Neural cell (in vitro differentiated cells): ENCODE measurements at regions not wholly inside any gene's neighbourhood (a gene's known extent, or its start where the extent isn't known, plus 50 kb on each side); places are given as distances from the start of the nearest gene placed in this dataset.

ENCODE experiments used
- EZH2 ChIP-seq: fragments of 200-600, 300-800 bp; shearing (Covaris generic), sonication (generic); IDR thresholded peaks from 2 replicates; pipeline ENCODE4 v1.6.1; 2014; ENCODE audit warnings: antibody characterized with exemption, low read length, borderline replicate concordance, mild to moderate bottlenecking; ENCODE audit not compliant: insufficient read depth, poor library complexity, severe bottlenecking
- POLR2AphosphoS5 ChIP-seq: IDR thresholded peaks from 2 replicates; pipeline ENCODE4 v1.6.1; 2012
- RAD21 ChIP-seq: fragments of 450-650 bp; conservative IDR thresholded peaks from 2 replicates; pipeline ENCODE4 v1.6.1; 2014; ENCODE audit warnings: antibody characterized with exemption, mild to moderate bottlenecking, moderate library complexity
- TF ChIP-seq, protein P1 (sequence below): fragments of 450-650 bp; IDR thresholded peaks from 2 replicates; pipeline ENCODE4 v1.5.1; 2014; ENCODE audit warnings: antibody characterized with exemption, mild to moderate bottlenecking, moderate library complexity; ENCODE audit not compliant: poor library complexity, severe bottlenecking

DNA sequence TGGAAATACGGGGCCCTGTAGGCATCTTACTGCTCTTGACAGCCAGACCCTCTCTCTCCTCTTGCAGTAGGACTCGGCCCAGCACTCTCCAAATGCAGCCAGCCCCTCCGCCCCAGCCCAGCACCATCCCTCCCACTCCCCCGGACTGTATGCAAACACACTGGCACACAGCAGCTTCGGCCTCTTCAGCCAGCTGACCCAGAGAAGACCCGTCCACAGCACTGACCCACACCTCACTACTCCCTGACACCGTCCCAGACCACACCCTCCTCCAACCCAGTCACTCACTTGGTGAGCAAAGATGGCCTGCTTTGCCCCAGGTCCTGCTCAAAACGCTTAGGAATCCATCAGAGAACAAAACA, 164.6 kb downstream of the IGLL1 start:
- TF ChIP-seq POLR2AphosphoS5 = no peak
- no peak for TF ChIP-seq RAD21
- TF ChIP-seq, protein P1, sequence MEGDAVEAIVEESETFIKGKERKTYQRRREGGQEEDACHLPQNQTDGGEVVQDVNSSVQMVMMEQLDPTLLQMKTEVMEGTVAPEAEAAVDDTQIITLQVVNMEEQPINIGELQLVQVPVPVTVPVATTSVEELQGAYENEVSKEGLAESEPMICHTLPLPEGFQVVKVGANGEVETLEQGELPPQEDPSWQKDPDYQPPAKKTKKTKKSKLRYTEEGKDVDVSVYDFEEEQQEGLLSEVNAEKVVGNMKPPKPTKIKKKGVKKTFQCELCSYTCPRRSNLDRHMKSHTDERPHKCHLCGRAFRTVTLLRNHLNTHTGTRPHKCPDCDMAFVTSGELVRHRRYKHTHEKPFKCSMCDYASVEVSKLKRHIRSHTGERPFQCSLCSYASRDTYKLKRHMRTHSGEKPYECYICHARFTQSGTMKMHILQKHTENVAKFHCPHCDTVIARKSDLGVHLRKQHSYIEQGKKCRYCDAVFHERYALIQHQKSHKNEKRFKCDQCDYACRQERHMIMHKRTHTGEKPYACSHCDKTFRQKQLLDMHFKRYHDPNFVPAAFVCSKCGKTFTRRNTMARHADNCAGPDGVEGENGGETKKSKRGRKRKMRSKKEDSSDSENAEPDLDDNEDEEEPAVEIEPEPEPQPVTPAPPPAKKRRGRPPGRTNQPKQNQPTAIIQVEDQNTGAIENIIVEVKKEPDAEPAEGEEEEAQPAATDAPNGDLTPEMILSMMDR = no peak
- no peak for TF ChIP-seq EZH2
